ENCODE measurements at regions not wholly inside any gene's neighbourhood (a gene's known extent, or its start where the extent isn't known, plus 50 kb on each side); places are given as distances from the start of the nearest gene placed in this dataset.

DNA sequence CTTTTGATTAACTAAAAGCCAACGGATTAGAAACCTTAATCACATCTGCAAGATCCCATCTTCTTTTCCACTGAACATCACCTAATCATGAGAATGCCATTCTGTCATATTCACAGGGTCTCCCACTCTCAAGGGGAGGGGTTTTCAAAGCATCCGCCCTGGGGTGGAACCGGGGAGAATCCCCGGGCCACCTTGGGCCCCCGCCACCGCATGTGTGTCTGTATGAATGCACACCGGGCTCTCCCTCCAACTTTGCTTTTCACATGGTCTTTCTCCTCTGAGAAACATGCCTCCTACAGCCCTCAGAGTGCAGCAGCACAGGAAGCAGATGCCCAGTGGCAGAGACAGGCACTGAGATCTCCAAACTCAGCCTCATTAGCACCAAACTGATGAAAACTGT is 233.2 kb upstream of the PPP2R2D start:
- no peak overlapping the region for H3K4me3 ChIP-seq (replicated peaks; ENCODE audit: low read depth, low read length)
- H3K27me3 ChIP-seq (replicated peaks; ENCODE audit: control insufficient read depth, insufficient read depth, low read length): no peaks in the 10 kb centered on the region
- no peak for DNase-seq (ENCODE audit: extremely low read depth, insufficient read length)
- TF ChIP-seq, protein P1, sequence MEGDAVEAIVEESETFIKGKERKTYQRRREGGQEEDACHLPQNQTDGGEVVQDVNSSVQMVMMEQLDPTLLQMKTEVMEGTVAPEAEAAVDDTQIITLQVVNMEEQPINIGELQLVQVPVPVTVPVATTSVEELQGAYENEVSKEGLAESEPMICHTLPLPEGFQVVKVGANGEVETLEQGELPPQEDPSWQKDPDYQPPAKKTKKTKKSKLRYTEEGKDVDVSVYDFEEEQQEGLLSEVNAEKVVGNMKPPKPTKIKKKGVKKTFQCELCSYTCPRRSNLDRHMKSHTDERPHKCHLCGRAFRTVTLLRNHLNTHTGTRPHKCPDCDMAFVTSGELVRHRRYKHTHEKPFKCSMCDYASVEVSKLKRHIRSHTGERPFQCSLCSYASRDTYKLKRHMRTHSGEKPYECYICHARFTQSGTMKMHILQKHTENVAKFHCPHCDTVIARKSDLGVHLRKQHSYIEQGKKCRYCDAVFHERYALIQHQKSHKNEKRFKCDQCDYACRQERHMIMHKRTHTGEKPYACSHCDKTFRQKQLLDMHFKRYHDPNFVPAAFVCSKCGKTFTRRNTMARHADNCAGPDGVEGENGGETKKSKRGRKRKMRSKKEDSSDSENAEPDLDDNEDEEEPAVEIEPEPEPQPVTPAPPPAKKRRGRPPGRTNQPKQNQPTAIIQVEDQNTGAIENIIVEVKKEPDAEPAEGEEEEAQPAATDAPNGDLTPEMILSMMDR (IDR thresholded peaks at IDR 0.05; ENCODE audit: insufficient read depth, low read length, poor library complexity, severe bottlenecking): no peak
- H3K36me3 ChIP-seq (ENCODE audit: control insufficient read depth, insufficient read depth, low read length): no peaks in the 10 kb centered on the region

DNA sequence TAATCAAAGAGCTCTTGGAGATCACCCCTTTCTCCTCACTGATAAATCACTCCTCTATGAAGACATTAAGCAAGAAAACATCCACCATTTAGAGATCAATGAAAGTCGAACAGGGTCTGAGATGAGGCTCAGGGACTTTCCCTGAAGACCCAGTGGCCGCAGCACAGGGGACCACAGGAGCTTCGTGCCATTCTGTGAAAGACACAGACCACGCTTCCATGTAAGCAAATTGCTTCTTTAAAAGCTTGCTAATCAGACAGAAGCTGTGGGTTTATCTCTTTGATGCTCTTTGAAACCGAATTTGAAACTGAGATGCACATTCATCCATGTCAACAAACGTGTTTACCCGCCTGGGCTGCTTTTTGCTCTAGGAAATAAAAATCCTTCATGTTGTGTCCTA is 231.9 kb upstream of the PPP2R2D start:
- Histone ChIP-seq H3K27me3 (replicated peaks; ENCODE audit: control insufficient read depth, insufficient read depth, low read length) (no peaks in the 10 kb centered on the region), H3K4me3 (replicated peaks; ENCODE audit: low read depth, low read length) (no peak overlapping the region), H3K36me3 (ENCODE audit: control insufficient read depth, insufficient read depth, low read length) (no peaks in the 10 kb centered on the region)
- no peak for DNase-seq (ENCODE audit: extremely low read depth, insufficient read length)
- TF ChIP-seq, protein P1 (IDR thresholded peaks at IDR 0.05; ENCODE audit: insufficient read depth, low read length, poor library complexity, severe bottlenecking): no peak

DNA sequence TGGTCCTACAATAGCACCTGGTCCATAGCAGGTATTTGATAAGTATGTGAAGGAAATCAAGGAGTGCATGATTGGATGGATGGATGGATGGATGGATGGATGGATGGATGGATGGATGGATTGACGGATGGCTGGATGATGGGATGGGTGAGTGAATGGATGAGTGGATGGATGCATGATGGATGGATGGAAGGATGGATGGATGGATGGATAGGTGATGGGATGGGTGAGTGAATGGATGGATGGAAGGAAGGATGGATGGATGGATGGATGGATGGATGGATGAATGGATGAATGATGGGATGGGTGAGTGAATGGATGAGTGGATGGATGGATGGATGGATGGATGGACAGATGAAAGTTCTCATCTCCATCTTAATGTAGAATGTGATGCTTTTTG is 231.0 kb upstream of the PPP2R2D start:
- H3K4me3 ChIP-seq (replicated peaks; ENCODE audit: low read depth, low read length): no peak overlapping the region
- DNase-seq (ENCODE audit: extremely low read depth, insufficient read length): no peak
- no peaks in the 10 kb centered on the region for H3K36me3 ChIP-seq (ENCODE audit: control insufficient read depth, insufficient read depth, low read length)
- TF ChIP-seq, protein P1 (IDR thresholded peaks at IDR 0.05; ENCODE audit: insufficient read depth, low read length, poor library complexity, severe bottlenecking): no peak
- no peaks in the 10 kb centered on the region for H3K27me3 ChIP-seq (replicated peaks; ENCODE audit: control insufficient read depth, insufficient read depth, low read length)

DNA sequence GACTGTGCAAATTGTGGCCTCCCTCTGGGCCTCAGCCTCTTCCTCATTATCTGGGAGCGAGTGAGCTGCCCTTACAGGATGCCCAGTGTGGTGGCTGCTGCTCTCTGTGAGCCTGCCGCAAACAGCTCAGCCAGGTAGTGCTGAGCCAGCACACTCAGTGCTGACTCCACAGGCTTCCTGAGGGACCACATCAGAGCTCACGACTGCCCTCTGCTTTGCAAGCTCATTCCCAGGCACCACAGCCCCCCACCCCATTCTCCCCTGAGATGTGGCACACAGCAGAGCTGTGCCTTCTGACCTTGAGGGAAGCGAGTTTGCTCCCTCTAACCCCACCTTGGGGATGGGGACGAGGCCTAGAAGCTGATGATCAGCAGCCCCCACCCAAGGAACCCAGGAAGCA is 230.5 kb upstream of the PPP2R2D start:
- DNase-seq (ENCODE audit: extremely low read depth, insufficient read length): no peak
- Histone ChIP-seq H3K27me3 (replicated peaks; ENCODE audit: control insufficient read depth, insufficient read depth, low read length) (no peaks in the 10 kb centered on the region), H3K4me3 (replicated peaks; ENCODE audit: low read depth, low read length) (no peak overlapping the region), H3K36me3 (ENCODE audit: control insufficient read depth, insufficient read depth, low read length) (no peaks in the 10 kb centered on the region)
- TF ChIP-seq, protein P1 (IDR thresholded peaks at IDR 0.05; ENCODE audit: insufficient read depth, low read length, poor library complexity, severe bottlenecking): no peak

DNA sequence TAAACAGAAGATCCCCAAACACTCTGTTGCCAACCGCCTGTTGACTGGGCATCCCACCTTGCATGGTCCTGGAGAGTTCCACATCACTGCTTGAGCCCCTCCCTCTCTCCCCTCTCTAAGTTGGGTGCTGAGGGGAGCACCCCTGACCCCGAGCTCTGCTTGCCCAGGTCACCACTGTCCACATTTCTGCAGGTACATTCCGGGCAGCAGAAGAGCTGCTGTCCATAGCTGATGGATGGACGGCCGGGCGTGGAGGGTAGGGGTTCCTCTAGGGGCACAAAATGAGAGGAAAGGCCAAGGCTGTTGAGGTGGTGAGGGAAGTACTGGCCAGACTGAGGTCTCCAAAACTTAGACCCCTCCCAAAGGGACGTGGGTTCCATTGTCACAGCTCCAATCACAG is 227.4 kb upstream of the PPP2R2D start:
- TF ChIP-seq, protein P1 (IDR thresholded peaks at IDR 0.05; ENCODE audit: insufficient read depth, low read length, poor library complexity, severe bottlenecking): no peak
- Histone ChIP-seq H3K27me3 (replicated peaks; ENCODE audit: control insufficient read depth, insufficient read depth, low read length) (no peaks in the 10 kb centered on the region), H3K36me3 (ENCODE audit: control insufficient read depth, insufficient read depth, low read length) (no peaks in the 10 kb centered on the region), H3K4me3 (replicated peaks; ENCODE audit: low read depth, low read length) (no peak overlapping the region)
- no peak for DNase-seq (ENCODE audit: extremely low read depth, insufficient read length)

DNA sequence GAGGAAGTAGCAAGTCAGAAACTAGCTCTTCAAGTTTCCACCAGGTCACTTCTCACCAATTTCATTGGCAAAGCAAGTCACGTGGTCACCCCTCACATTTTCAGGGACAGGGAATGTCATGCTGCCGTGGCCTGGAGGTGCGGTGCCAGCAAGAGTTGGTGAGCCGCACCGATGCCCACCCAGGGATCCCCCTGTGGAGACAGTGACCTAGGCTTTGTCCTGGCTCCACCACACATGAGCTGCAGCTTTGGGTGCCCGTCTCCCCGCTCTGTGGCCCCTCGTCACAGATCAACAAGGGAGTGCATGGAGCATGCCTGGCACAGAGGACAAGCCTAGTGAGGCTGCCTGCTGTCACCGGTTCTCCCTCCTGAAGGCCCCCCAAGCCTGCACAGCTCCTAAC is 226.7 kb upstream of the PPP2R2D start:
- Histone ChIP-seq H3K27me3 (replicated peaks; ENCODE audit: control insufficient read depth, insufficient read depth, low read length) (no peaks in the 10 kb centered on the region), H3K36me3 (ENCODE audit: control insufficient read depth, insufficient read depth, low read length) (no peaks in the 10 kb centered on the region), H3K4me3 (replicated peaks; ENCODE audit: low read depth, low read length) (no peak overlapping the region)
- DNase-seq (ENCODE audit: extremely low read depth, insufficient read length): no peak
- TF ChIP-seq, protein P1 (IDR thresholded peaks at IDR 0.05; ENCODE audit: insufficient read depth, low read length, poor library complexity, severe bottlenecking): no peak

Data from GM06990 (cell line).